Heart right ventricle (tissue), 16 donors: ENCODE measurements at regions not wholly inside any gene's neighbourhood (a gene's known extent, or its start where the extent isn't known, plus 50 kb on each side); places are given as distances from the start of the nearest gene placed in this dataset.

Source experiments
- ATAC-seq, 8 donors: fragments of 200-7000 bp; cut with Tn5 transposase; one replicate each; pipeline ENCODE4 v1.9.1; 2020; ENCODE audit warnings: mild to moderate bottlenecking in 8 of 8, moderate library complexity in 8 of 8, moderate number of reproducible peaks in 1 of 8
- DNase-seq, 2 donors: peaks; one replicate each; pipeline ENCODE4 v3.0.0-alpha.2; 2020
- H3K27ac ChIP-seq, 10 donors: fragments of 200-600 bp; sonication (generic) in 2 of 10; one replicate each; pipeline versions ENCODE4 v1.5.0 to v1.8.0; 2020 to 2022; ENCODE audit warnings: mild to moderate bottlenecking in 3 of 10
- H3K27me3 ChIP-seq, 7 donors: fragments of 200-600 bp; one replicate each; pipeline ENCODE4 v1.8.0; 2021 to 2022; ENCODE audit warnings: mild to moderate bottlenecking in 2 of 7
- H3K36me3 ChIP-seq, 9 donors: fragments of 200-600 bp; sonication (generic) in 1 of 9; one replicate each; pipeline versions ENCODE4 v1.5.0 to v1.8.0; 2020 to 2022; ENCODE audit warnings: mild to moderate bottlenecking in 2 of 9
- H3K4me1 ChIP-seq, 9 donors: fragments of 200-600 bp; sonication (generic) in 1 of 9; one replicate each; pipeline versions ENCODE4 v1.5.0 to v1.8.0; 2020 to 2022; ENCODE audit warnings: mild to moderate bottlenecking in 4 of 9
- H3K4me3 ChIP-seq, 10 donors: fragments of 200-600 bp; sonication (generic) in 2 of 10; one replicate each; pipeline versions ENCODE4 v1.5.0 to v1.8.0; 2020 to 2022; ENCODE audit warnings: mild to moderate bottlenecking in 7 of 10, moderate library complexity in 2 of 10
- H3K9me3 ChIP-seq, 11 donors: fragments of 200-600 bp in 10 of 11; sonication (generic) in 2 of 11; one replicate each; pipeline versions ENCODE4 v1.5.0 to v1.8.0; 2013 to 2022; ENCODE audit warnings: mild to moderate bottlenecking in 2 of 11, control low read depth in 1 of 11, moderate library complexity in 1 of 11
- CTCF ChIP-seq, 9 donors: fragments of 200-600 bp; sonication (generic) in 2 of 9; IDR thresholded peaks; one replicate each; pipeline versions ENCODE4 v1.5.0 to v1.8.0; 2021 to 2022; ENCODE audit warnings: antibody characterized with exemption in 9 of 9, mild to moderate bottlenecking in 5 of 9, moderate library complexity in 1 of 9
- WGBS, 2 donors: extraction: QIAGEN DNeasy Blood & Tissue Kit; methylation state at CpG; one replicate each; pipeline ENCODE4 v1.1.7; 2013; ENCODE audit warnings: inconsistent platforms in 1 of 2; 5-methylcytosine and 5-hydroxymethylcytosine counted together
- intact Hi-C, 10 donors: fragments of 100-400 bp; cut with DNase I; formaldehyde crosslinking; loops; one replicate each; pipeline versions ENCODE4 v1.11.1 to v1.14.2; 2022
- donor health status: Arrhythmogenic right ventricular cardiomyopathy.
- donor health status: ischemic (EF 13 %, LVEDD 7.1; RV severe dilation, severe dysfunction).
- donor health status: healthy with polysubstance abuse.
- donor health status: DM: no; HTN: yes; CAD: no.
- donor health status: DM: no; HTN: no; CAD: no.
- donor health status: ischemic (EF 25% LVEDD 6.9; RV normal size, moderate dysfunction).
- donor health status: ischemic (EF 25% LVEDD 5.7; RV mildly dilated, moderate dysfunction).
- donor health status: healthy.
- donor health status: DM: yes; HTN: yes; CAD: no.
- donor health status: Ischemic cardiomyopathy.
- donor health status: ischemic (EF 35%, LVEDD 5.7; RV mildly dilated, moderate dysfunction).
- donor health status: nonischemic (EF 11% LVEDD 7.7; RV severe dilation, severe dysfunction).
- donor health status: DM: yes; HTN: yes; CAD: no.
- donor health status: PGD.
- donor health status: ischemic (EF 29% LVEDD 5.4; RV normal size, mild dysfunction).
- donor health status: nonischemic (EF 23%, LVEDD 6.1; RV moderate dilation, normal function).

GRCh38 chr6:120328521-120328920 lies 979.0 kb upstream of the MAN1A1 start:
- no peak overlapping the region for H3K27ac ChIP-seq
- H3K27me3 ChIP-seq: no peaks in the 10 kb centered on the region
- no peaks in the 10 kb centered on the region for H3K9me3 ChIP-seq
- H3K4me1 ChIP-seq: no peaks in the 10 kb centered on the region
- ATAC-seq: no peak
- no peak for DNase-seq
- H3K36me3 ChIP-seq: no peaks in the 10 kb centered on the region
- TF ChIP-seq CTCF (IDR thresholded peaks at IDR 0.05): no peak
- intact Hi-C loops: no loop called here
- WGBS, 2 donors: 80 to 85% methylated on average over 1 of the region's 1 CpG
- H3K4me3 ChIP-seq: no peak overlapping the region

- intact Hi-C loops: no loop called here
- DNase-seq (no peak), ATAC-seq (no peak)
- no peaks in the 10 kb centered on the region for H3K4me1 ChIP-seq
- no peak overlapping the region for H3K27ac ChIP-seq
- WGBS, 2 donors: 32 to 44% methylated on average over 2 of the region's 2 CpGs
- H3K36me3 ChIP-seq: no peaks in the 10 kb centered on the region
- no peak for TF ChIP-seq CTCF (IDR thresholded peaks at IDR 0.05)
- no peak overlapping the region for H3K4me3 ChIP-seq
- H3K27me3 ChIP-seq: no peaks in the 10 kb centered on the region
- H3K9me3 ChIP-seq: peaks cover 0 to 34% (median 11%) of the 10 kb centered on the region in 11 donors
Observed at GRCh38 chr6:120320481-120321162, 971.1 kb upstream of the MAN1A1 start.

GRCh38 chr6:120304223-120304622 lies 954.7 kb upstream of the MAN1A1 start:
- H3K9me3 ChIP-seq: no peaks in the 10 kb centered on the region
- no peak for TF ChIP-seq CTCF (IDR thresholded peaks at IDR 0.05)

GRCh38 chr6:120303527-120303926 lies 954.0 kb upstream of the MAN1A1 start:
- no peak for DNase-seq
- ATAC-seq: no peak
- intact Hi-C loops: no loop called here
- Histone ChIP-seq H3K4me1 (no peaks in the 10 kb centered on the region), H3K9me3 (no peaks in the 10 kb centered on the region), H3K27me3 (no peaks in the 10 kb centered on the region), H3K4me3 (no peak overlapping the region), H3K27ac (no peak overlapping the region), H3K36me3 (no peaks in the 10 kb centered on the region)
- 91% methylated on average over 2 of the region's 2 CpGs for WGBS, 2 donors
- TF ChIP-seq CTCF (IDR thresholded peaks at IDR 0.05): no peak

More at GRCh38 chr6:120304223-120304622, 954.7 kb upstream of the MAN1A1 start:
- intact Hi-C loops: no loop called here
- H3K27me3 ChIP-seq: no peaks in the 10 kb centered on the region
- H3K4me1 ChIP-seq: no peaks in the 10 kb centered on the region
- no peak overlapping the region for H3K27ac ChIP-seq
- ATAC-seq (no peak), DNase-seq (no peak)
- H3K4me3 ChIP-seq: no peak overlapping the region
- H3K36me3 ChIP-seq: no peaks in the 10 kb centered on the region
- 93% methylated on average over 1 of the region's 1 CpG for WGBS, 2 donors
